22Rv1 (cell line): ENCODE measurements at regions not wholly inside any gene's neighbourhood (a gene's known extent, or its start where the extent isn't known, plus 50 kb on each side); places are given as distances from the start of the nearest gene placed in this dataset.

Experiments used
- CTCF ChIP-seq: fragments of 450-650 bp; IDR thresholded peaks from 2 replicates; pipeline ENCODE4 v1.5.1; 2017; ENCODE audit warnings: mild to moderate bottlenecking
- ZFX ChIP-seq: fragments of 450-650 bp; IDR thresholded peaks from 2 replicates; pipeline ENCODE4 v1.6.1; 2017; ENCODE audit warnings: antibody characterized with exemption, borderline replicate concordance

DNA sequence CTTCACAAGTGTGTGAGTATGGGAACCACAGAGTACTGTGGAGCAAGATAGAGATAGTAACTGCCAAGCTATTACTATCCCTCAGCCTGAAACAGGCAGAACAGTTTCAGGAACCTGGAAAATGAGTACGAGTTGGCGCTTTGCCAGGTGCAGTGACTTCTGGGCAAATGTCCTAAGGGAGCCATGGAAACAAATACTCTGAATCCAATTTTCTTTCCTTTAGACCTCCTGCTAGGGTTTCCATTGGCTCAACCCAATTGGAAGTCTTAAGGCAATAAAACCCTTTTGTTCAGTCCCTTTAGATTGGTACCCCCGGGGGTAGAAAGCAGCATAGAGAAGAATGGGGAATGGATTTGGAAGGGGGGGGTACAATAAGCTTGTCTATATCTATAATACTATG, 205.0 kb upstream of the EPHA7 start:
- no peak for TF ChIP-seq CTCF
- no peak for TF ChIP-seq ZFX
